Tibial nerve (tissue), 4 donors: ENCODE measurements at regions not wholly inside any gene's neighbourhood (a gene's known extent, or its start where the extent isn't known, plus 50 kb on each side); places are given as distances from the start of the nearest gene placed in this dataset.
A peak's percentile ranks its signal among the peaks of the same experiment; 100 is the strongest.

Experiments
- DNase-seq, 2 donors: peaks; one replicate each; pipeline ENCODE4 v3.0.0-alpha.2; 2019; ENCODE audit warnings: low spot score in 2 of 2
- H3K27ac ChIP-seq, 4 donors: fragments of 200-600 bp; sonication (generic) in 3 of 4; one replicate each; pipeline ENCODE4 v1.5.1; 2017 to 2019; ENCODE audit warnings: mild to moderate bottlenecking in 1 of 4
- H3K27me3 ChIP-seq, 2 donors: fragments of 200-600 bp; sonication (generic) in 1 of 2; one replicate each; pipeline versions ENCODE4 v1.5.1 to v1.6.0; 2017 to 2019
- H3K36me3 ChIP-seq, 3 donors: fragments of 200-600 bp; sonication (generic); one replicate each; pipeline ENCODE4 v1.5.1; 2018 to 2019
- H3K4me1 ChIP-seq, 4 donors: fragments of 200-600 bp; sonication (generic) in 3 of 4; one replicate each; pipeline ENCODE4 v1.5.1; 2017 to 2019
- H3K4me3 ChIP-seq, 4 donors: fragments of 200-600 bp; sonication (generic) in 3 of 4; one replicate each; pipeline ENCODE4 v1.5.1; 2017 to 2019; ENCODE audit warnings: mild to moderate bottlenecking in 1 of 4, moderate library complexity in 1 of 4
- H3K9me3 ChIP-seq, 4 donors: fragments of 200-600 bp; sonication (generic) in 3 of 4; one replicate each; pipeline ENCODE4 v1.5.1; 2017 to 2019
- CTCF ChIP-seq, 5 experiments: fragments of 200-600 bp in 3 of 5; fragments of 450-650 bp in 2 of 5; sonication (generic) in 3 of 5; IDR thresholded peaks; one replicate each; pipeline ENCODE4 v1.5.1; 2016 to 2019; ENCODE audit warnings: antibody characterized with exemption in 5 of 5, mild to moderate bottlenecking in 3 of 5, moderate library complexity in 2 of 5
- EP300 ChIP-seq, 2 donors: sonication (generic); formaldehyde crosslinking; IDR thresholded peaks; one replicate each; pipeline ENCODE4 v1.6.1; 2017; ENCODE audit warnings: antibody characterized with exemption in 2 of 2, mild to moderate bottlenecking in 1 of 2
- POLR2A ChIP-seq, 2 donors: fragments of 450-650 bp; IDR thresholded peaks; one replicate each; pipeline ENCODE4 v1.6.1; 2017; ENCODE audit warnings: antibody characterized with exemption in 2 of 2, mild to moderate bottlenecking in 2 of 2, moderate library complexity in 2 of 2
- whole genome bisulfite sequencing, 2 donors: methylation state at CpG; one replicate each; pipeline ENCODE4 v1.1.5; 2018; 5-methylcytosine and 5-hydroxymethylcytosine counted together

DNA sequence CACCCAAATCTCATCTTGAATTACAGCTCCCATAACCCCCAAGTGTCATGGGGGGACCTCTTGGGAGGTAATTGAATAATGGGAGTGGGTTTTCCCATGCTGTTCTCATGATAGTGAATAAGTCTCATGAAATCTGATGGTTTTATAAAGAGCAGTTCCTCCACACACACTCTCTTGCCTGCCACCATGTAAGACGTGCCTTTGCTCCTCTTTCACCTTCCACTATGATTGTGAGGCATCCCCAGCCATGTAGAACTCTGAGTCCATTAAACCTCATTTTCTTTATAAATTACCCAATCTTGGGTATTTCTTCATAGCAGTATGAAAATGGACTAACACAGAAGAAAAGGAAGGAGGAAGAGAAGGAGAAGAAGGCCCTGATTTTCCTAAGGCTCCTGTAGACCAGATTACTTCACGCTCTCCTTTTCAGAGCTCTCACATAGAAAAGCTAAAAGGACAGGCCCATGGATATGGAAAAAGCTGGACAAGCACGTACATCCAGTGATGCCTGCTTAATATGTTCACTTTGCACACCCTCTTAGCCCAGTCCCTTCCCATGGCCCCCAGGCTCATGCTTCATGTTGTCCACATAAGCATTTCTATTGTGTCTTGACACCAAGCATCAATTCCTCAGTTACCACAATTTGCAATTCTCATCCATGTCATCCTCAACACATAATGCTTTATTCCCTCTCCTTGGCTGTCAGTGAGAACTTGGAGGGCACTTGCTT, 354.8 kb downstream of the CD83 start:
- DNase-seq, result no peak
- H3K27me3 ChIP-seq, result no peaks in the 10 kb centered on the region
- H3K4me3 ChIP-seq, result no peak overlapping the region
- H3K36me3 ChIP-seq, result no peaks in the 10 kb centered on the region
- TF ChIP-seq EP300 (IDR thresholded peaks at IDR 0.05), result no peak
- no peak for TF ChIP-seq POLR2A (IDR thresholded peaks at IDR 0.05)
- no peak for TF ChIP-seq CTCF (IDR thresholded peaks at IDR 0.05)
- no peak overlapping the region for H3K27ac ChIP-seq
- H3K9me3 ChIP-seq, result peaks cover 0 to 10% (median 0%) of the 10 kb centered on the region in 4 donors
- WGBS, 2 donors, result 94% methylated on average over 3 of the region's 3 CpGs
- H3K4me1 ChIP-seq, result peaks cover 0 to 10% (median 4%) of the 10 kb centered on the region in 4 donors

GRCh38 chr6:14472986-14473337, 355.4 kb downstream of the CD83 start:
- H3K4me1 ChIP-seq, result peaks cover 0 to 15% (median 4%) of the 10 kb centered on the region in 4 donors
- DNase-seq, result no peak
- H3K27ac ChIP-seq, result no peak overlapping the region
- peaks cover 0 to 10% (median 0%) of the 10 kb centered on the region in 4 donors for H3K9me3 ChIP-seq
- no peak overlapping the region for H3K4me3 ChIP-seq
- TF ChIP-seq CTCF (IDR thresholded peaks at IDR 0.05), result no peak
- no peak for TF ChIP-seq POLR2A (IDR thresholded peaks at IDR 0.05)
- H3K36me3 ChIP-seq, result no peaks in the 10 kb centered on the region
- WGBS, 2 donors, result 73 to 74% methylated on average over 9 of the region's 9 CpGs
- H3K27me3 ChIP-seq, result no peaks in the 10 kb centered on the region

- H3K4me3 ChIP-seq, result no peak overlapping the region
- WGBS, 2 donors, result 85 to 95% methylated on average over 2 of the region's 2 CpGs
- H3K9me3 ChIP-seq, result no peaks in the 10 kb centered on the region
- no peaks in the 10 kb centered on the region for H3K36me3 ChIP-seq
- DNase-seq, result no peak
- no peaks in the 10 kb centered on the region for H3K27me3 ChIP-seq
- peaks cover 0 to 15% (median 5%) of the 10 kb centered on the region in 4 donors for H3K4me1 ChIP-seq
- H3K27ac ChIP-seq, result no peak overlapping the region
- TF ChIP-seq EP300 (IDR thresholded peaks at IDR 0.05) (no peak), CTCF (IDR thresholded peaks at IDR 0.05) (no peak), POLR2A (IDR thresholded peaks at IDR 0.05) (no peak)
These were observed 357.2 kb downstream of the CD83 start for GRCh38 chr6:14474816-14475215.

DNA sequence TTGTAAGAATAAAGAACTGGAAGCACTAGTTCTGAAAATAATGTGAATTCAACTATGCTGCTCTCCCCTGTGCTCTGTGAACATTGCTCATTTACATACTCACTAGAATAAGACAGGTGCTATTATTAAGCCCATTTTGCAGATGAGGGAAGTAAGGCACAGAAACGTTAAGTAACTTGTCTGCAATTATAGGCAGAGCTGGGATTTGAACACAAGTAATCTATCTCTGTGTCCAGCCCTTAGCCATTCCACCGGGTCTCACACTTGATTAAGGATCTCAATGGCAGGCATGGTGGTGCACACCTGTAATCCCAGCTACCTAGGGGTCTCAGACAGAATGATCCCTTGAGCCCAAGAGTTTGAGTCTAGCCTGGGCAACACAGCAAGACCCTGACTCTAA, 357.7 kb downstream of the CD83 start:
- Histone ChIP-seq H3K9me3 (no peaks in the 10 kb centered on the region), H3K4me1 (peaks cover 0 to 15% (median 5%) of the 10 kb centered on the region in 4 donors), H3K36me3 (no peaks in the 10 kb centered on the region), H3K27ac (no peak overlapping the region), H3K4me3 (no peak overlapping the region), H3K27me3 (no peaks in the 10 kb centered on the region)
- TF ChIP-seq EP300 (IDR thresholded peaks at IDR 0.05), result no peak
- TF ChIP-seq CTCF (IDR thresholded peaks at IDR 0.05), result no peak
- TF ChIP-seq POLR2A (IDR thresholded peaks at IDR 0.05), result no peak
- DNase-seq, result no peak
- WGBS, 2 donors, result 85 to 86% methylated on average over 2 of the region's 2 CpGs

DNA sequence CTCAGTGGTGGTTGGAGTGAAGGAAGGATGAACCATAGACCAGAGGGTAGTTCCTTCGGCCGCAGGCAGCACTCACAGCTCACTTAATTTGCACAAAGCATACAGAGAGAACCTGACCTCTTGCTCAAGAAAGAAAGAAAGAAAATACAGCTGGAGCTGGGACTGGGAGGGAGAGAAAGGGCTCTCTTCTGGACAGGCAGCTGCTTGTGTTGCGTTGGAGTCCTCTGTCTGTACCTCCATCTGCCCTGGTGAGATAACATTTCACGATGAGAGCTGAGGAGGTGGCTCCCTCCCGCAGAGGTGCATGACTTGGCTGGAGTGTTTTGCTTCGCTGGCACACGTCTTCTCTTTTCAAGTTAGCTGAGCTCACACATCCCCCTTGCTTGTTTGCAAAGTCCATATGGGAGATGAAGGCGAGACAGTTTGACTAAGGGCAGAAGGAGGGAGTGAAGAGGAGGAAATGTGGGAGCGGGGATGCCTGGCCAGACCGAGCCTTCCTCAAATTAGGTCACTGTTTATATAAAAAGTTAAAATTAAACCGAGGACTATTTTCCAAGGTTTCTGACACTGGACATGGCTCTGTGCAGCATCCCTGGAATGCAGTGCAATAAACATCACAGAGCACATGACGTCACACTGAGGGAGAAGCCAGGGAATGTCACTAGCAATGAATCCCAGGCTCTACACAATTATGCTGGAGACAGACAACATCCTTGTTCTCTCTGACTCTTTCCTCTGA, 359.4 kb downstream of the CD83 start:
- no peaks in the 10 kb centered on the region for H3K27me3 ChIP-seq
- no peaks in the 10 kb centered on the region for H3K9me3 ChIP-seq
- peak overlapping the region in 2 of 4 donors; percentile 23 to 46 for H3K27ac ChIP-seq
- DNase-seq, result peak; percentile 34 to 80
- H3K4me1 ChIP-seq, result peaks cover 0 to 15% (median 5%) of the 10 kb centered on the region in 4 donors
- H3K36me3 ChIP-seq, result no peaks in the 10 kb centered on the region
- H3K4me3 ChIP-seq, result no peak overlapping the region
- WGBS, 2 donors, result 18 to 19% methylated on average over 12 of the region's 12 CpGs
- no peak for TF ChIP-seq POLR2A (IDR thresholded peaks at IDR 0.05)
- TF ChIP-seq CTCF (IDR thresholded peaks at IDR 0.05), result no peak
- peak; percentile 53 to 55 for TF ChIP-seq EP300 (IDR thresholded peaks at IDR 0.05)
